PC-9 (cell line): ENCODE measurements at regions not wholly inside any gene's neighbourhood (a gene's known extent, or its start where the extent isn't known, plus 50 kb on each side); places are given as distances from the start of the nearest gene placed in this dataset.

Experiments used
- BruUV-seq: library from RNA; stranded (reverse); fragments of 400-500 nt; replicated peaks from 2 replicates; lab custom pipeline; 2021; lab: Mats Ljungman, UMichigan
- CTCF ChIA-PET: fragments of 300-600 bp; sonication (Branson Sonifier 250); formaldehyde crosslinking; loops from one replicate; lab custom pipeline; 2022; ENCODE audit warnings: antibody characterized with exemption; lab: Charles Lee
- POLR2A ChIA-PET: fragments of 300-600 bp; sonication (Branson Sonifier 250); formaldehyde crosslinking; loops from one replicate; lab custom pipeline; 2022; ENCODE audit warnings: antibody characterized with exemption; ENCODE audit not compliant: unreplicated experiment; lab: Charles Lee
- DNase-seq, 2 experiments: peaks; one replicate each; pipeline versions ENCODE4 v3.0.0 to v3.0.0-alpha.2; 2015 to 2022; ENCODE audit warnings: mixed read lengths in 1 of 2
- H2AFZ ChIP-seq: fragments of 200-600 bp; sonication (generic); 2 replicates; pipeline ENCODE4 v1.8.1; 2017; ENCODE audit warnings: antibody characterized with exemption
- H3F3A ChIP-seq: fragments of 200-600 bp; sonication (generic); 2 replicates; pipeline ENCODE4 v1.8.1; 2017; ENCODE audit warnings: antibody characterized with exemption, mild to moderate bottlenecking, low read depth; ENCODE audit not compliant: insufficient read depth
- H3K27ac ChIP-seq: fragments of 200-600 bp; sonication (generic); 2 replicates; pipeline ENCODE4 v1.6.1; 2016; ENCODE audit warnings: mixed run types
- H3K27me3 ChIP-seq: fragments of 200-600 bp; sonication (generic); 2 replicates; pipeline ENCODE4 v1.6.1; 2016; ENCODE audit warnings: low read depth, mixed run types; ENCODE audit not compliant: insufficient read depth
- H3K36me3 ChIP-seq: fragments of 200-600 bp; sonication (generic); 2 replicates; pipeline ENCODE4 v1.6.1; 2016; ENCODE audit warnings: low read depth, mixed run types
- H3K4me1 ChIP-seq: fragments of 200-600 bp; sonication (generic); replicated peaks from 2 replicates; pipeline ENCODE4 v1.6.1; 2016; ENCODE audit warnings: mixed run types; ENCODE audit not compliant: insufficient read depth
- H3K4me2 ChIP-seq: fragments of 200-600 bp; sonication (generic); 2 replicates; pipeline ENCODE4 v1.6.1; 2017; ENCODE audit warnings: mixed run types
- H3K4me3 ChIP-seq: fragments of 200-600 bp; sonication (generic); 2 replicates; pipeline ENCODE4 v1.6.1; 2016; ENCODE audit warnings: mixed run types
- H3K79me2 ChIP-seq: fragments of 200-600 bp; sonication (generic); 2 replicates; pipeline ENCODE4 v1.6.1; 2017; ENCODE audit warnings: low read depth, mixed run types
- H3K9me2 ChIP-seq: fragments of 200-600 bp; sonication (generic); 2 replicates; pipeline ENCODE4 v1.8.1; 2017; ENCODE audit warnings: mild to moderate bottlenecking; ENCODE audit not compliant: insufficient read depth
- H3K9me3 ChIP-seq: fragments of 200-600 bp; sonication (generic); 2 replicates; pipeline ENCODE4 v1.8.1; 2016; ENCODE audit warnings: low read depth; ENCODE audit not compliant: insufficient read depth
- H4K20me1 ChIP-seq: fragments of 200-600 bp; sonication (generic); 2 replicates; pipeline ENCODE4 v1.8.1; 2017; ENCODE audit not compliant: insufficient read depth
- EZH2 ChIP-seq: fragments of 200-600 bp; sonication (generic); IDR thresholded peaks from 2 replicates; pipeline ENCODE4 v1.8.0; 2017; ENCODE audit warnings: antibody characterized with exemption, low read depth
- intact Hi-C: fragments of 100-400 bp; cut with micrococcal nuclease; formaldehyde crosslinking; loops from one replicate; pipeline ENCODE4 v1.10.0; 2022; ENCODE audit not compliant: unreplicated experiment
- TF ChIP-seq, protein P1 (sequence below): fragments of 200-600 bp; sonication (generic); conservative IDR thresholded peaks from 2 replicates; pipeline ENCODE4 v1.6.1; 2017; ENCODE audit warnings: mixed run types, antibody characterized with exemption, mild to moderate bottlenecking, moderate library complexity

DNA sequence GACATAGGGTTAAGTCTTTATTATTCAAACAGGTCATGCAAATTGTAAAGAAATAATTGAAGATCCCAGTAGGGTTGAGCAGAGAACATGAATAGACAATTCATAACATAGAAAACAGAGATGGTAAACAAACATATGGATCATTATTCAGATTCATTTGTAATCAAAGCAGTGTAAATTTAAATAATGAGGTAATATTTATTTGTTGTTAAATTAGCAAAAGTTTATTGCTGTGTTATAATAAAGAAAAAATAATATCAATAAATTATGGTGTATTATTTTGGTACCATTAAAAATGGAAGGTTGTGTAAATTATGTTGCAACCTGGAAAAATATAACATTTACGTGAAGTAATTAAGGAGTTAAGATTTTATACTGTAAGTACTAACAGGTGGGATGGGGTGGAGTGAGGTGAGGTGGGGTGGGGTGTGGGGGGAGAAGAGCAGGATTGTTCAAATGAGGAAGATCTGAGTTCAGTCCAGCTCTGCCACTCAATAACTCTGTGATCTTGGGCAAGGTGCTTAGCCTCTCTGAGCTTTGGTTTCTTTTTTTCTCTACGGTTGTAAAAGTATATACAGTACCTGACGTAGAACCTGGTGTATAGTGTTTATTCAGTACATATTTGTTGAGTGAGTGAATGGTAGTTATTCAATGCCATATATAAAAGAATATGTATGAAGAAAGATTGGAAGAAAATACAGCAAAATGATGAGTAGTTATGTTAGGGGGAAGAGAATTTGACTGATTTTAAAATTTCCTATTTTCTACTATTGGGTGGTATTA lies 140.3 kb upstream of the KIF26B start:
- CTCF ChIA-PET: no interaction called here
- no peak for DNase-seq

DNA sequence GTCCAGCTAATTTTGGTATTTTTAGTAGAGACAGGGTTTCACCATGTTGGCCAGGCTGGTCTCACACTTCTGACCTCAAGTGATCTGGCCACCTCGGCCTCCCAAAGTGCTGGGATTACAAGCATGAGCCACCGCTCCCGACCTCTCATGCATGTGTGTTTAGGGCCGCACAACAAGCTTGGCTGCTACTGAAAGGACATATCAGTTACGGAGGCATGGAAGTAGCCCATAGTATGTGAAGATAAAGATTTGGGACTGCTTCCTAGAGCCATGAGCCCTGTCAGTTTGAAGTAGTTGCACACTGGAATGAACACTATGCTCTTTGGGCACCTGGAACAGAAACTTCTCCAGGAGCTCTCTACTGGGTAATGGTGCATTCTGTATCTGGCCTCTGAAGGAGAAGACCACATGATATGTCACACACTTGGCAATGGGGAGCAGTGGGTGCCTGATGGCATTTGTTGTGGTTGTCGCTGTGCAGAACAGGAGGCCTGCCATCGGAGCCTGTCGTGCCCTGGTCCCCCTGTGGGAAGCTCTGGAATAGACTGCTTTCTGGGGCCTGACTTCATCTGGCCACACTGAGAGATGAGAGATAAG lies 144.7 kb upstream of the KIF26B start:
- Histone ChIP-seq H3K36me3 (no peaks in the 10 kb centered on the region), H3K27ac (no peak overlapping the region), H3K4me2 (no peak overlapping the region), H3K4me3 (no peak overlapping the region), H4K20me1 (no peaks in the 10 kb centered on the region), H3K9me3 (no peaks in the 10 kb centered on the region), H3K9me2 (no peaks in the 10 kb centered on the region), H3F3A (no peaks in the 10 kb centered on the region), H3K4me1 (no peaks in the 10 kb centered on the region), H3K27me3 (no peaks in the 10 kb centered on the region), H2AFZ (no peak overlapping the region), H3K79me2 (no peaks in the 10 kb centered on the region)
- TF ChIP-seq, protein P1, sequence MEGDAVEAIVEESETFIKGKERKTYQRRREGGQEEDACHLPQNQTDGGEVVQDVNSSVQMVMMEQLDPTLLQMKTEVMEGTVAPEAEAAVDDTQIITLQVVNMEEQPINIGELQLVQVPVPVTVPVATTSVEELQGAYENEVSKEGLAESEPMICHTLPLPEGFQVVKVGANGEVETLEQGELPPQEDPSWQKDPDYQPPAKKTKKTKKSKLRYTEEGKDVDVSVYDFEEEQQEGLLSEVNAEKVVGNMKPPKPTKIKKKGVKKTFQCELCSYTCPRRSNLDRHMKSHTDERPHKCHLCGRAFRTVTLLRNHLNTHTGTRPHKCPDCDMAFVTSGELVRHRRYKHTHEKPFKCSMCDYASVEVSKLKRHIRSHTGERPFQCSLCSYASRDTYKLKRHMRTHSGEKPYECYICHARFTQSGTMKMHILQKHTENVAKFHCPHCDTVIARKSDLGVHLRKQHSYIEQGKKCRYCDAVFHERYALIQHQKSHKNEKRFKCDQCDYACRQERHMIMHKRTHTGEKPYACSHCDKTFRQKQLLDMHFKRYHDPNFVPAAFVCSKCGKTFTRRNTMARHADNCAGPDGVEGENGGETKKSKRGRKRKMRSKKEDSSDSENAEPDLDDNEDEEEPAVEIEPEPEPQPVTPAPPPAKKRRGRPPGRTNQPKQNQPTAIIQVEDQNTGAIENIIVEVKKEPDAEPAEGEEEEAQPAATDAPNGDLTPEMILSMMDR: no peak
- TF ChIP-seq EZH2: no peak
- no peak for DNase-seq
- ChIA-PET POLR2A (no interaction called here), CTCF (no interaction called here)
- no TSS peak for BruUV-seq
- intact Hi-C loops: no loop called here

More for the DNA sequence above, 140.3 kb upstream of the KIF26B start:
- Histone ChIP-seq H3K79me2 (no peaks in the 10 kb centered on the region), H3K9me2 (no peaks in the 10 kb centered on the region), H2AFZ (no peak overlapping the region), H3K4me3 (no peak overlapping the region), H3F3A (no peaks in the 10 kb centered on the region), H3K27me3 (no peaks in the 10 kb centered on the region), H4K20me1 (no peaks in the 10 kb centered on the region), H3K4me1 (no peaks in the 10 kb centered on the region), H3K9me3 (no peaks in the 10 kb centered on the region), H3K27ac (no peak overlapping the region), H3K4me2 (no peak overlapping the region), H3K36me3 (no peaks in the 10 kb centered on the region)
- POLR2A ChIA-PET: no interaction called here
- TF ChIP-seq EZH2: no peak
- TF ChIP-seq, protein P1: no peak
- BruUV-seq: no TSS peak
- intact Hi-C loops: no loop called here

GRCh38 chr1:245008761-245009160 lies 144.4 kb upstream of the HNRNPU start:
- Histone ChIP-seq H2AFZ (no peak overlapping the region), H3K4me2 (no peak overlapping the region), H3K4me1 (no peaks in the 10 kb centered on the region), H3K27ac (no peak overlapping the region), H3K27me3 (no peaks in the 10 kb centered on the region), H4K20me1 (no peaks in the 10 kb centered on the region), H3F3A (no peaks in the 10 kb centered on the region), H3K9me3 (no peaks in the 10 kb centered on the region), H3K4me3 (no peak overlapping the region), H3K9me2 (no peaks in the 10 kb centered on the region), H3K79me2 (no peaks in the 10 kb centered on the region), H3K36me3 (no peaks in the 10 kb centered on the region)
- DNase-seq: no peak
- ChIA-PET POLR2A (no interaction called here), CTCF (no interaction called here)
- no peak for TF ChIP-seq EZH2
- TF ChIP-seq, protein P1: no peak
- BruUV-seq: no TSS peak
- intact Hi-C loops: no loop called here
